Renal pelvis (tissue), 1 donor: ENCODE measurements at regions not wholly inside any gene's neighbourhood (a gene's known extent, or its start where the extent isn't known, plus 50 kb on each side); places are given as distances from the start of the nearest gene placed in this dataset.
"Not testable (repeated sequence)": the region's sequence is repeated elsewhere in the genome, so short reads cannot be mapped to it uniquely, and the experiment has no call there.

Experiments used
- DNase-seq: peaks from one replicate; pipeline ENCODE4 v3.0.0-alpha.2; 2013

DNA sequence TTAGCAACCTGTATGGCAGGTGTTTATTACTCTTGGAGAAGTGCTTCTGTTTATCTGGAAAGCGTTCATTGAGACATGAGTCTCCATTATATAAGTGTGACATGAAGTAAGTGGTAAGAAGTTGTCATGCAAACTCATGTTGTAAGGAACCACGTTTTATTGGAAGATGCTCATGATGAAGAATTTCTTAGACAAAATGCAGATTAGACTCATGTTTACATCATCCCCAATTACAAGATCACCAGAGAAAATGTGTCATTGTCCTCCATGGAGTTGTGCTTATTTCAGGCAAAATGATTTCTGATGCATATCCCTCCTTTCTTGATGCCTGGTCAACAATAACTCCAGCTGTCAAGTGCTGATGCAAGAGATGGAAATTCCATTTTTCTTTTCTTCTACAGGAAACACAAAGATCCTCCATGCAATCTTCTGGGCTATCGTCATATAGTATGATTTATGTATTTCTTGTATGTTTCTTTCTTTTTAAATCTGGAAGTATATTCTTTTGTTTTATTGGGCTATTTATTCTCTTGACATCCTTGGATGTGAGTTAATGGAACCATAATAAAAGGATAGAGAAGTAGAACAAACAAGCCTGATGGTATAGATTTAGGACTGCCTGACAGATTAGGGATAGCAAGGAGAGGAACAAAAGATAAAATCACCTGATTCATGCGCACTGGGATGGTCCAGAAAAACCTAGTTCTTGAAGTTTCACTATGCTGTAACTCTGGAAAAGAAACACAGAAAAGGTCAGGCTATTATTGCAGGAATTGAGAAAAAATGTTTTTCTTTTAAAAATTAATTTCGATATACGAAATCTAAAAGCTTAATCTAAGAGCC, 50.7 kb upstream of the DIAPH3 start:
- DNase-seq = no peak

- no peak for DNase-seq
These were observed 56.3 kb upstream of the DIAPH3 start for GRCh38 chr13:60220072-60220471.

GRCh38 chr13:60221581-60221980, 57.9 kb upstream of the DIAPH3 start:
- no peak for DNase-seq

DNA sequence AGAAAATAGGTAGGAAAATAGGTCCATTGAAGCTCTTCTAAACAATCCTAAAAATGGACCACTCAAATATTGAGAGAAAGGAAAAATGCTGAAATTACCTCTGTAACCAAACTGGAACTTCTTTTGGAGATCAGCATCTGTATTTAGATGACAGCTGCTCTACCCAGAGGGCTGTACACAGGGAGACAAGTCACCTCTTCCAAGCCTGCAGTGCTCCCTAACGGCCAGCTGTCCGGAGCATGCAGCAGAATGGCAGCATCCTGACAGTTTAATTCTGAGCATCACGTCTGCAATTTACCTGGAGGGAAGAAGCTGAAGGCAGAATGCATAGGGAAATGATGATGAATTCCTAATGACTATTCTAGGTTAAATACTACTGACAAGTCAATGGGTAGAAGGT, 62.8 kb upstream of the DIAPH3 start:
- DNase-seq = no peak

DNA sequence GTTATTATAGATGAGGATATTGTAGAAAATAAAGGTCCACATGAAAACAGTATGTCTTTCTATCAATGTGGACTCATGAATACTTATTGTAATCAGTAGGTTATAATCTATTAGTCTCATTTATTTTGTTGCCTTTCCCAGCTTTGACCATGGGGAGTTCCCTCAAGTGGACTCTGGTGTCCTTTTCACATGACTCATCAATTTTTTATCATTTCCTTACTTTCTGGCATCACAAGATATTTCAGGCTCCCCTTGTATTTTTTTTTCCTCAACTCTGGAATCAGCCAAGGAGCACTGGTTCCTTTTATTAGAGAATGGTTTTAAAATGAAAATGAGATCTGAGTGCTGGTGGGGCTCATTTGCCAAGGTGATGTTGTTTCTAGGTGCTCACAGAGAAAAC, 63.4 kb upstream of the DIAPH3 start:
- DNase-seq = no peak

- no peak for DNase-seq
These were observed 66.1 kb upstream of the DIAPH3 start for GRCh38 chr13:60229708-60230272.

DNA sequence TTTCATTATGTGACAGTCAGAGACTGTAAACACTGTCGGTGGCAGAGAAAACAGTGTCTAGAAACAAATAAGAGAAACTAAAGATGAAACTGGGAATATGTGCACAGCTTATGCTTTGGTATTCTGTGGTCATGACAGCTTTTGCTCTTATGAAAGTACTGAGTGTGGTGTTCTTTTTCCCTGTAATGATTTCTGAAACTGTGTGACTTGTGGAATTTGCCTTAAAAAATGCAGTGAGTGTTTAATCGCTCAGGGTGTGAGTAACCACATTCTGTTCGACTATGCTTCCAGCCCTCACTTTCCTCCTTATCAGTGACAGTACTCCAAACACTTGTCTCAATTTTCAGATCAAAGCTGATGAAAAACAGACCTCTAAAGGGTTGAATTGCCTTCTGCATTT, 66.9 kb upstream of the DIAPH3 start:
- no peak for DNase-seq

DNA sequence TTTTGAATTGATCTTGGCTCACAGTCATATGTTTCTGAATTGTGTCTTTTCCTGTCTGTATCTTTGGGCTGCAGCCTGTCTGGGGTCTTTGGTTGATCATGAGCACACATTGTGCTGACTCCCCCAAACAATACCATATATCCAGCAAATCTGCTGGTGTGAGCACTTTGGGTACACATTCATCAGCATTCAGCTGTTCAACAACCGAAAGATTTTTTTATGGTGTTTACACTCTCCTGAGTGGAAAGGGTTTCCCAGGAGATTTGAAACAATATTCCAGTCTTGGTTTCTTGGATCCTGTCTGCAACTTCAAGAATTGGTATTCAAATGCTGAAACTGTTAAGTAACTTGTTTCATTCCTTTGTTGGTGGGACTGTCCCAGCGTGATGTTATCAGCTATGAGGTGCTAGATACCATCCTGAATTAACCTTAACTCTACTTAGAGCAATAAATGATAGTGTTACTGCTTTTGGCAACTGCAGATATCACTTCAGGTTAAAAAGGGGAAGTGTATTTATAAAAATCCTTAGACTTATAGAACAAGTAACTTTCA, 78.4 kb upstream of the DIAPH3 start:
- no peak for DNase-seq

GRCh38 chr13:60244381-60244780, 80.7 kb upstream of the DIAPH3 start:
- no peak for DNase-seq

- not testable (repeated sequence) for DNase-seq
These were observed 87.7 kb upstream of the DIAPH3 start for GRCh38 chr13:60251419-60251818.

DNA sequence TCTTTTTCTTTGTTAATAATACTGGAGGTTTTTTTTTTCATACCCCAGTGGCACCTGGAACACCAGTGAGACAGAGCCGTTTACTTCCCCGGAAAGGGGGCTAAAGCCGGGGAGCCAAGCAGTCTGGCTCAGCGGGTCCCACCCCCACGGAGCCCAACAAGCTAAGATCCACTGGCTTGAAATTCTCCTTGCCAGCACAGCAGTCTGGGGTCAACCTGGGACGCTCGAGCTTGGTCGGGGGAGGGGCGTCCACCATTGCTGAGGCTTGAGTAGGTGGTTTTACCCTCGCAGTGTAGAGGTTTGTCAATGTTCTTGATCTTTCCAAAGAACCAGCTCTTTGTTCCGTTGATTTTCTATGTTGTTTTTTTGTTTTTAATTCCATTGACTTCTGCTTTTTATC, 94.6 kb upstream of the DIAPH3 start:
- DNase-seq = no peak

- DNase-seq = no peak
These were observed 96.7 kb upstream of the DIAPH3 start for GRCh38 chr13:60260440-60260839.

- peak; percentile 3 for DNase-seq
These were observed 98.0 kb upstream of the DIAPH3 start for GRCh38 chr13:60261432-60262351.

GRCh38 chr13:60265566-60265965, 101.8 kb upstream of the DIAPH3 start:
- no peak for DNase-seq

- peak; percentile 12 for DNase-seq
These were observed 103.9 kb upstream of the DIAPH3 start for GRCh38 chr13:60267498-60268202.

DNA sequence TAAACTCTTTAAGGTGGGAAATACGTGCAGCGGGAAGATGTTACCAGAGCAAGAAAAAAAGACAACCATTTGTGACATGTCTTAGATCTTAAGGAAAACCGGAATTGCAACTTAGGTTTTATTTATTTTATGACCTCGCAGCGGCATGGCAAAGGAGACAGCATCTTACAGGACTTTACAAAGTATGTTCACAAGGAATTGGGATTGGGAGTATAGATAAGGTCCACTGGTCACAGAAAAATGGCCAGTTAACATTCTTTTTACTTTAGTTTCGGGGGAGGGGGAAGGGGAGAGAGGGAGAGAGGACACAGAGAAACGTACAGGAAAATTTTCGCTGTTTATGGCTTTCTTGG, 104.5 kb upstream of the DIAPH3 start:
- DNase-seq = peak; percentile 5

- no peak for DNase-seq
These were observed 110.3 kb upstream of the DIAPH3 start for GRCh38 chr13:60273971-60274527.

- DNase-seq = no peak
These were observed 110.9 kb upstream of the DIAPH3 start for GRCh38 chr13:60274655-60275054.

DNA sequence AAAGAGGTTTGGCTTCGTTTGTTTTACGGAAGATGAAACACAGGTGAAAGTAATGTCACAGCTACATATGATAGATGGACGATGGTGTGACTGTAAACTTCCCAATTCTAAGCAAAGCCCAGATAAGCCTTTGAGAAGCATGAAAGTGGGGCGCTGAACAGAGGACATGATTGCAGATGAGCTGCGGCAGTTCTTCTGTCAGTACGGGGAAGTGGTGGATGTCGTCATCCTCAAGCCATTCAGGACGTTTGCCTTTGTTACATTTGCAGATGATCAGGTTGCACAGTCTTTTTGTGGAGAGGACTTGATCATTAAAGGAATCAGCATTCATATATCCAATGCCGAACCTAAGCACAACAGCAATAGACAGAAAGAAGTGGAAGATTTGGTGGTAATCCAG, 111.5 kb upstream of the DIAPH3 start:
- DNase-seq = no peak

GRCh38 chr13:60280524-60280923, 116.5 kb upstream of the TDRD3 start:
- not testable (repeated sequence) for DNase-seq

DNA sequence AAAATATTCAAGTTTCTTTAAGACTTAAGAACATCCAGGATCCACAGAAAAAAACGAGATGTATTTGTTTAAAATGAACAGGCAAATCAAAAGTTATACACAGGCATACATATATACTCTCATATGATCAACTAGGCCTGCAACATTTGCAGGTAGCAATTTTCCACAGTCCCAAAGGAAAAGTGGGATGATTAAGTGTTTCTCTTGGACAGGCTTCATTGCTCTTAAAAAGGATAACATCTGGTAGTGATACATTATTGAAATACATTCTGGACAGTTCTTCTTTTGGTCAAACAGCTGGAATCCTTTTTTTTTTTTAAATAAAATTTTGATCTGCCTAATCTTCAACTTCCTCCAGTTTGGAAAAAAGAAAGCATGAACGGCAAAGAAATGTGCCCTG, 114.8 kb upstream of the TDRD3 start:
- DNase-seq = no peak
